ENCODE measurements at regions not wholly inside any gene's neighbourhood (a gene's known extent, or its start where the extent isn't known, plus 50 kb on each side); places are given as distances from the start of the nearest gene placed in this dataset.

DNA sequence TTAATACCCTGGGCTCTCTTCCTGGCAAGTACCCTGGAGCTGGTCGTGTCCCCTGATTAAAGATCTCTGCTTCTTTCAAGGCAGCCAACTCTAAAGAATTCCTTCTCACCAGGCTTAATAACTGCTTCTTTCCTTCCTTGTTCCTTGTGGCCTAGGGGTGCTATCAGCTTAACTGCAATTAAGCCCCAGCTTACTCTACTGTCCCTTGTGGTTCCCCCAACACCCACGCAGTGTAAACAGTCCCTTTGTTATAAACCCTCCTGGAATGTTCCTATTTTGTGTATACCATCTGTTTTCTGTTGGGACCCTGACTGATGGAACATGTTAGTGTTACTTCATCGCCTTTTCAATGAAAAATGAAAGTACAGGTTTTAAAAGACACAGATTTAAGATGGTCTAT is 126.4 kb upstream of the KIRREL3 start:
- Histone ChIP-seq H3K79me2 (ENCODE audit: low read length) (no peaks in the 10 kb centered on the region), H3K9ac (ENCODE audit: low read length) (no peak overlapping the region), H2AFZ (ENCODE audit: low read depth, low read length) (no peak overlapping the region), H3K4me1 (ENCODE audit: low read length) (no peaks in the 10 kb centered on the region), H3K4me3 (ENCODE audit: low read length) (no peak overlapping the region), H3K36me3 (replicated peaks; ENCODE audit: low read depth, low read length) (no peaks in the 10 kb centered on the region), H4K20me1 (ENCODE audit: insufficient read depth, low read length) (no peaks in the 10 kb centered on the region), H3K27ac (ENCODE audit: low read length) (no peak overlapping the region), H3K27me3 (ENCODE audit: low read depth, low read length) (no peaks in the 10 kb centered on the region), H3K9me3 (ENCODE audit: insufficient read depth, low read length) (no peaks in the 10 kb centered on the region), H3K4me2 (ENCODE audit: low read length) (no peak overlapping the region)
- TF ChIP-seq EZH2phosphoT487 (IDR thresholded peaks at IDR 0.05; ENCODE audit: low read depth), result no peak
- TF ChIP-seq, protein P1, sequence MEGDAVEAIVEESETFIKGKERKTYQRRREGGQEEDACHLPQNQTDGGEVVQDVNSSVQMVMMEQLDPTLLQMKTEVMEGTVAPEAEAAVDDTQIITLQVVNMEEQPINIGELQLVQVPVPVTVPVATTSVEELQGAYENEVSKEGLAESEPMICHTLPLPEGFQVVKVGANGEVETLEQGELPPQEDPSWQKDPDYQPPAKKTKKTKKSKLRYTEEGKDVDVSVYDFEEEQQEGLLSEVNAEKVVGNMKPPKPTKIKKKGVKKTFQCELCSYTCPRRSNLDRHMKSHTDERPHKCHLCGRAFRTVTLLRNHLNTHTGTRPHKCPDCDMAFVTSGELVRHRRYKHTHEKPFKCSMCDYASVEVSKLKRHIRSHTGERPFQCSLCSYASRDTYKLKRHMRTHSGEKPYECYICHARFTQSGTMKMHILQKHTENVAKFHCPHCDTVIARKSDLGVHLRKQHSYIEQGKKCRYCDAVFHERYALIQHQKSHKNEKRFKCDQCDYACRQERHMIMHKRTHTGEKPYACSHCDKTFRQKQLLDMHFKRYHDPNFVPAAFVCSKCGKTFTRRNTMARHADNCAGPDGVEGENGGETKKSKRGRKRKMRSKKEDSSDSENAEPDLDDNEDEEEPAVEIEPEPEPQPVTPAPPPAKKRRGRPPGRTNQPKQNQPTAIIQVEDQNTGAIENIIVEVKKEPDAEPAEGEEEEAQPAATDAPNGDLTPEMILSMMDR (IDR thresholded peaks at IDR 0.05; ENCODE audit: low read depth, low read length), result no peak

DNA sequence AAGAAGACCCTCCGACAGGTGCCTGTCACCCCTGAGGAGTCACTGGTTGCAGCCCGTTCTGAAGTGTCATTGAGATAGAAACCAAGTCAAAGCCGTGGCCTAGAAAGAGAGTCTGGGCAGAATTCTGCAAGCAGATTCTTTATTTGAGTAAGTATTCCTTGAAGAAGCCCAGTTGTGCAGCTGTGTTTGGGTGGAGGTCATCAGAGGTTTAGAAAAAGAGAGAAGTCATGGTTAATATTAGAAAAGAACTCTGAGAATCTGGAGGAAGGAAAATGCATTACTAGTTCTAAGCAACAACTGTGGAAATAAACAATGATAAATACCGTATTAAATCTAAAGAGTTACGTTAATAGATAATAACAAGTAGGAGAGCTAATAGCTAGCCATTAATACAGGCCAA is 118.8 kb upstream of the KIRREL3 start:
- Histone ChIP-seq H3K79me2 (ENCODE audit: low read length) (no peaks in the 10 kb centered on the region), H3K36me3 (replicated peaks; ENCODE audit: low read depth, low read length) (no peaks in the 10 kb centered on the region), H3K4me1 (ENCODE audit: low read length) (no peaks in the 10 kb centered on the region), H4K20me1 (ENCODE audit: insufficient read depth, low read length) (no peaks in the 10 kb centered on the region), H3K27me3 (ENCODE audit: low read depth, low read length) (no peaks in the 10 kb centered on the region; the same call in 1 of the 2 replicates), H2AFZ (ENCODE audit: low read depth, low read length) (no peak overlapping the region), H3K9ac (ENCODE audit: low read length) (no peak overlapping the region), H3K27ac (ENCODE audit: low read length) (no peak overlapping the region), H3K9me3 (ENCODE audit: insufficient read depth, low read length) (no peaks in the 10 kb centered on the region), H3K4me2 (ENCODE audit: low read length) (no peak overlapping the region), H3K4me3 (ENCODE audit: low read length) (no peak overlapping the region)
- TF ChIP-seq EZH2phosphoT487 (IDR thresholded peaks at IDR 0.05; ENCODE audit: low read depth), result no peak
- TF ChIP-seq, protein P1 (IDR thresholded peaks at IDR 0.05; ENCODE audit: low read depth, low read length), result no peak

DNA sequence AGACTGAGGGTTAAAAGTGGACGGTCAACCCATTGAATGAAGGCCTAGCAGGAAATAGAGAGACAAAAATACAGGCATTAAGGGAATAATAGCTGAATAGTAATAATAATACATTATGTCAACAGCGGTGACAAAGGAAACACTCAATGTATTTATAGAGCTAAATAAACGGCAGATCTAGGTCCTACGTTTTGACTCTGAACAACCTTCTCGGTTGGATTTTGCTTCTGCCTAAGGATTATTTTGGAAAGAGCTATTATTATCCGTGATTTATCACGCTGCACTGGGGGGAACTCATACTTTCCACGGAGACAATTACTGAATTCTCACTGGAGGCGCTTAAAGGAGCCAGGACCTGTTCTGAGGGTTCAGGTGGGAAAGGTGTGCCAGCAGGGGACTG is 118.2 kb upstream of the KIRREL3 start:
- Histone ChIP-seq H3K4me3 (ENCODE audit: low read length) (no peak overlapping the region), H3K27me3 (ENCODE audit: low read depth, low read length) (no peaks in the 10 kb centered on the region; the same call in 1 of the 2 replicates), H3K4me1 (ENCODE audit: low read length) (no peaks in the 10 kb centered on the region), H4K20me1 (ENCODE audit: insufficient read depth, low read length) (no peaks in the 10 kb centered on the region), H3K9me3 (ENCODE audit: insufficient read depth, low read length) (no peaks in the 10 kb centered on the region), H3K27ac (ENCODE audit: low read length) (no peak overlapping the region), H3K36me3 (replicated peaks; ENCODE audit: low read depth, low read length) (no peaks in the 10 kb centered on the region), H3K79me2 (ENCODE audit: low read length) (no peaks in the 10 kb centered on the region), H3K9ac (ENCODE audit: low read length) (no peak overlapping the region), H3K4me2 (ENCODE audit: low read length) (no peak overlapping the region), H2AFZ (ENCODE audit: low read depth, low read length) (no peak overlapping the region)
- TF ChIP-seq EZH2phosphoT487 (IDR thresholded peaks at IDR 0.05; ENCODE audit: low read depth), result no peak
- TF ChIP-seq, protein P1 (IDR thresholded peaks at IDR 0.05; ENCODE audit: low read depth, low read length), result no peak

DNA sequence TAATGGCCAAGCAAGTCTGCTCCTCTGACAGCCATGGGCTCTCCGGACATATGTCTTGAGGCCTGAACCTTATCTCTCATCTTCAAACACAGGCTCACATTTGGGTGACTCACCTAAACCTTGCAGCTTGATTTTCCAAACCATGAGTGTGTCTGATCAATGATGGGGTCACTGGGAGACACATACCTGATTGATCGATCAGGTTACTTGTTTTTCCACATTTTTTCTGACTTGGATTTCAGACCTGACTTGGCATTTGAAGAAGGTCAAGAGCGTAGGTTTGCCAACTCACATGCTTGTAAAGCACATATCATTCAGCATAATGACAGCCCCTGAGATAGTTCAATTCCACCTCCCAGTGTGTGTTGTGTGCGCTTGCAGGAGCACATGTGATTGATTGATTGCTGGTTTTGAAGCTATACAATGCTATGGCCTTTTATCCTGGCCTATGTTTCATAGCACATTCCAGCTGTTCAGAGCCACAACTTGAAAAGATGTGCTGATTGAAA is 116.7 kb upstream of the KIRREL3 start:
- no peaks in the 10 kb centered on the region for H3K4me1 ChIP-seq (ENCODE audit: low read length)
- no peaks in the 10 kb centered on the region for H3K79me2 ChIP-seq (ENCODE audit: low read length)
- no peak overlapping the region for H3K4me2 ChIP-seq (ENCODE audit: low read length)
- TF ChIP-seq, protein P1 (IDR thresholded peaks at IDR 0.05; ENCODE audit: low read depth, low read length), result no peak
- TF ChIP-seq EZH2phosphoT487 (IDR thresholded peaks at IDR 0.05; ENCODE audit: low read depth), result no peak
- no peaks in the 10 kb centered on the region for H3K9me3 ChIP-seq (ENCODE audit: insufficient read depth, low read length)
- H3K9ac ChIP-seq (ENCODE audit: low read length), result no peak overlapping the region
- no peak overlapping the region for H2AFZ ChIP-seq (ENCODE audit: low read depth, low read length)
- H4K20me1 ChIP-seq (ENCODE audit: insufficient read depth, low read length), result no peaks in the 10 kb centered on the region
- no peak overlapping the region for H3K4me3 ChIP-seq (ENCODE audit: low read length)
- H3K27ac ChIP-seq (ENCODE audit: low read length), result no peak overlapping the region
- H3K36me3 ChIP-seq (replicated peaks; ENCODE audit: low read depth, low read length), result no peaks in the 10 kb centered on the region
- no peaks in the 10 kb centered on the region; the same call in 1 of the 2 replicates for H3K27me3 ChIP-seq (ENCODE audit: low read depth, low read length)

Data from OCI-LY3 (cell line).